H9 (cell line): ENCODE measurements at regions not wholly inside any gene's neighbourhood (a gene's known extent, or its start where the extent isn't known, plus 50 kb on each side); places are given as distances from the start of the nearest gene placed in this dataset.

ENCODE experiments used
- DNase-seq: peaks from one replicate; pipeline ENCODE4 v3.0.0-alpha.2; 2017
- H2AFZ ChIP-seq: one replicate; pipeline ENCODE4 v1.6.1; 2013; ENCODE audit warnings: mild to moderate bottlenecking, low read length, control low read depth, moderate library complexity
- H2AK5ac ChIP-seq: 2 replicates; pipeline ENCODE4 v1.6.1; 2013; ENCODE audit warnings: low read length, control low read depth, mixed read lengths; ENCODE audit not compliant: insufficient read length
- H2BK120ac ChIP-seq: one replicate; pipeline ENCODE4 v1.6.1; 2013; ENCODE audit warnings: low read depth, mild to moderate bottlenecking, low read length, control low read depth, inconsistent platforms; ENCODE audit not compliant: poor library complexity, severe bottlenecking
- H2BK12ac ChIP-seq: 2 replicates; pipeline ENCODE4 v1.6.1; 2013; ENCODE audit warnings: low read length, control low read depth, mixed read lengths, low read depth; ENCODE audit not compliant: insufficient read length
- H2BK15ac ChIP-seq: 2 replicates; pipeline ENCODE4 v1.6.1; 2013; ENCODE audit warnings: low read depth, low read length, control low read depth
- H2BK20ac ChIP-seq: one replicate; pipeline ENCODE4 v1.6.1; 2013; ENCODE audit warnings: low read depth, mild to moderate bottlenecking, low read length, control low read depth, inconsistent platforms; ENCODE audit not compliant: poor library complexity, severe bottlenecking
- H2BK5ac ChIP-seq: 2 replicates; pipeline ENCODE4 v1.6.1; 2013; ENCODE audit warnings: low read length, control low read depth, mixed read lengths; ENCODE audit not compliant: insufficient read length
- H3K14ac ChIP-seq: 2 replicates; pipeline ENCODE4 v1.6.1; 2013; ENCODE audit warnings: low read length, control low read depth; ENCODE audit not compliant: insufficient read depth
- H3K18ac ChIP-seq: 2 replicates; pipeline ENCODE4 v1.6.1; 2013; ENCODE audit warnings: low read depth, mild to moderate bottlenecking, mixed read lengths, low read length, control low read depth; ENCODE audit not compliant: insufficient read length
- H3K23ac ChIP-seq: 2 replicates; pipeline ENCODE4 v1.6.1; 2013; ENCODE audit warnings: low read length, control low read depth, mixed read lengths, low read depth; ENCODE audit not compliant: insufficient read length
- H3K23me2 ChIP-seq: 2 replicates; pipeline ENCODE4 v1.6.1; 2013; ENCODE audit warnings: low read depth, mild to moderate bottlenecking, mixed read lengths, low read length, control low read depth; ENCODE audit not compliant: insufficient read length, poor library complexity, severe bottlenecking
- H3K27ac ChIP-seq: 2 replicates; pipeline ENCODE4 v1.5.1; 2013; ENCODE audit warnings: low read length, control low read depth, mixed read lengths, low read depth; ENCODE audit not compliant: insufficient read length
- H3K27me3 ChIP-seq: 2 replicates; pipeline ENCODE4 v1.6.1; 2013; ENCODE audit warnings: low read length, control low read depth, inconsistent platforms; ENCODE audit not compliant: insufficient read depth
- H3K4ac ChIP-seq: 2 replicates; pipeline ENCODE4 v1.6.1; 2013; ENCODE audit warnings: low read depth, mild to moderate bottlenecking, control low read depth, inconsistent platforms, low read length, moderate library complexity
- H3K4me1 ChIP-seq: 2 replicates; pipeline ENCODE4 v1.6.1; 2013; ENCODE audit warnings: low read length, control low read depth, inconsistent platforms; ENCODE audit not compliant: insufficient read depth
- H3K4me2 ChIP-seq: 2 replicates; pipeline ENCODE4 v1.6.1; 2013; ENCODE audit warnings: low read length, control low read depth, mixed read lengths; ENCODE audit not compliant: insufficient read length, insufficient read depth
- H3K56ac ChIP-seq: 2 replicates; pipeline ENCODE4 v1.6.1; 2013; ENCODE audit warnings: low read depth, mild to moderate bottlenecking, mixed read lengths, low read length, control low read depth; ENCODE audit not compliant: insufficient read length
- H3K79me1 ChIP-seq: 2 replicates; pipeline ENCODE4 v1.6.1; 2013; ENCODE audit warnings: low read depth, mild to moderate bottlenecking, moderate library complexity, low read length, control low read depth, inconsistent platforms; ENCODE audit not compliant: insufficient read depth, poor library complexity, severe bottlenecking
- H3K79me2 ChIP-seq: 2 replicates; pipeline ENCODE4 v1.6.1; 2013; ENCODE audit warnings: low read length, control low read depth, inconsistent platforms; ENCODE audit not compliant: insufficient read depth
- H3K9ac ChIP-seq: 2 replicates; pipeline ENCODE4 v1.6.1; 2013; ENCODE audit warnings: low read length, control low read depth, mixed read lengths; ENCODE audit not compliant: insufficient read length; ENCODE audit errors: extremely low read depth
- H3K9me3 ChIP-seq: one replicate; pipeline ENCODE4 v1.6.1; 2013; ENCODE audit warnings: low read depth, low read length, inconsistent platforms; ENCODE audit not compliant: control insufficient read depth
- H3T11ph ChIP-seq: one replicate; pipeline ENCODE4 v1.6.1; 2013; ENCODE audit warnings: mild to moderate bottlenecking, low read length, control low read depth, inconsistent platforms
- H4K20me1 ChIP-seq: one replicate; pipeline ENCODE4 v1.6.1; 2013; ENCODE audit not compliant: control insufficient read depth, insufficient read length, insufficient read depth
- H4K5ac ChIP-seq: 2 replicates; pipeline ENCODE4 v1.6.1; 2013; ENCODE audit warnings: low read depth, mild to moderate bottlenecking, mixed read lengths, low read length, control low read depth; ENCODE audit not compliant: insufficient read length
- H4K8ac ChIP-seq: replicated peaks from 2 replicates; pipeline ENCODE4 v1.6.1; 2013; ENCODE audit warnings: low read length, control low read depth, mixed read lengths, low read depth; ENCODE audit not compliant: insufficient read length
- H4K91ac ChIP-seq: 2 replicates; pipeline ENCODE4 v1.6.1; 2013; ENCODE audit warnings: low read depth, mild to moderate bottlenecking, moderate library complexity, mixed read lengths, low read length, control low read depth; ENCODE audit not compliant: insufficient read length
- H3K27ac Mint-ChIP-seq, 3 experiments: 2 replicates in 2 of 3; 3 replicates in 1 of 3; pipeline ENCODE4 v1.8.0; 2020 to 2021; ENCODE audit warnings: mixed read lengths in 3 of 3, mild to moderate bottlenecking in 1 of 3, moderate library complexity in 1 of 3
- H3K27me3 Mint-ChIP-seq: 2 replicates; pipeline ENCODE4 v1.8.0; 2021; ENCODE audit warnings: low read depth, mild to moderate bottlenecking, moderate library complexity, mixed read lengths
- H3K36me3 Mint-ChIP-seq, 3 experiments: 2 replicates in 2 of 3; 3 replicates in 1 of 3; pipeline ENCODE4 v1.8.0; 2020 to 2021; ENCODE audit warnings: low read depth in 3 of 3, mixed read lengths in 3 of 3; ENCODE audit not compliant: insufficient read depth in 1 of 3
- H3K4me1 Mint-ChIP-seq, 2 experiments: 2 replicates each; pipeline ENCODE4 v1.8.0; 2020; ENCODE audit warnings: mixed read lengths in 2 of 2
- H3K4me3 Mint-ChIP-seq, 2 experiments: 2 replicates in 1 of 2; 3 replicates in 1 of 2; pipeline ENCODE4 v1.8.0; 2020 to 2021; ENCODE audit warnings: mild to moderate bottlenecking in 2 of 2, mixed read lengths in 2 of 2, moderate library complexity in 1 of 2
- H3K9me3 Mint-ChIP-seq, 2 experiments: 2 replicates in 1 of 2; 3 replicates in 1 of 2; pipeline ENCODE4 v1.8.0; 2020; ENCODE audit warnings: mild to moderate bottlenecking in 2 of 2, mixed read lengths in 2 of 2, moderate library complexity in 1 of 2
- CTCF ChIP-seq: fragments of 200-600 bp; sonication (generic); conservative IDR thresholded peaks from 3 replicates; pipeline ENCODE4 v1.8.0; 2021; ENCODE audit warnings: antibody characterized with exemption, mild to moderate bottlenecking
- WGBS: extraction: QIAGEN DNeasy Blood & Tissue Kit; methylation state at CpG from one replicate; pipeline ENCODE4 v1.1.7; 2013; ENCODE audit warnings: missing lambda C conversion rate, low lambda C conversion rate, mixed read lengths; ENCODE audit not compliant: insufficient read length; ENCODE audit errors: extremely low coverage; 5-methylcytosine and 5-hydroxymethylcytosine counted together

GRCh38 chr16:52819405-52819804 is 233.3 kb downstream of the CHD9NB start:
- no peaks in the 10 kb centered on the region for H3K9me3 ChIP-seq
- no peak overlapping the region for H4K8ac ChIP-seq
- Mint-ChIP-seq H3K27me3 (no peaks in the 10 kb centered on the region; the same call in 1 of the 2 replicates), H3K4me3 (no peak overlapping the region), H3K27ac (peak overlapping the region in 1 of 3 experiments; percentile 83; a peak in 1 of 7 replicates), H3K4me1 (peaks cover 2 to 4% of the 10 kb centered on the region in 2 experiments; a peak in 1 of 4 replicates), H3K36me3 (no peaks in the 10 kb centered on the region), H3K9me3 (no peaks in the 10 kb centered on the region)
- H3K79me1 ChIP-seq = no peaks in the 10 kb centered on the region
- no peaks in the 10 kb centered on the region for H4K20me1 ChIP-seq
- no peak overlapping the region for H2AFZ ChIP-seq
- no peak overlapping the region for H3K56ac ChIP-seq
- H2BK12ac ChIP-seq = no peak overlapping the region
- H4K5ac ChIP-seq = no peak overlapping the region
- no peak overlapping the region for H3K18ac ChIP-seq
- H3K23me2 ChIP-seq = no peaks in the 10 kb centered on the region
- no peak overlapping the region for H3K4ac ChIP-seq
- H3K14ac ChIP-seq = no peak overlapping the region
- no peak overlapping the region for H2BK5ac ChIP-seq
- no peak overlapping the region for H3K4me2 ChIP-seq
- no peak overlapping the region for H2BK15ac ChIP-seq
- H3T11ph ChIP-seq = no peak overlapping the region
- no CpG with 5 or more reads among the region's 7 CpGs for WGBS
- H3K27ac ChIP-seq = no peak overlapping the region
- H3K23ac ChIP-seq = no peak overlapping the region
- no peaks in the 10 kb centered on the region for H3K27me3 ChIP-seq
- no peaks in the 10 kb centered on the region for H3K4me1 ChIP-seq
- no peak for TF ChIP-seq CTCF
- H3K9ac ChIP-seq = no peak overlapping the region
- H2BK120ac ChIP-seq = no peak overlapping the region
- no peak overlapping the region for H4K91ac ChIP-seq
- H2BK20ac ChIP-seq = no peak overlapping the region
- no peak for DNase-seq
- no peak overlapping the region for H2AK5ac ChIP-seq
- H3K79me2 ChIP-seq = no peaks in the 10 kb centered on the region
